ENCODE measurements at regions not wholly inside any gene's neighbourhood (a gene's known extent, or its start where the extent isn't known, plus 50 kb on each side); places are given as distances from the start of the nearest gene placed in this dataset.

DNA sequence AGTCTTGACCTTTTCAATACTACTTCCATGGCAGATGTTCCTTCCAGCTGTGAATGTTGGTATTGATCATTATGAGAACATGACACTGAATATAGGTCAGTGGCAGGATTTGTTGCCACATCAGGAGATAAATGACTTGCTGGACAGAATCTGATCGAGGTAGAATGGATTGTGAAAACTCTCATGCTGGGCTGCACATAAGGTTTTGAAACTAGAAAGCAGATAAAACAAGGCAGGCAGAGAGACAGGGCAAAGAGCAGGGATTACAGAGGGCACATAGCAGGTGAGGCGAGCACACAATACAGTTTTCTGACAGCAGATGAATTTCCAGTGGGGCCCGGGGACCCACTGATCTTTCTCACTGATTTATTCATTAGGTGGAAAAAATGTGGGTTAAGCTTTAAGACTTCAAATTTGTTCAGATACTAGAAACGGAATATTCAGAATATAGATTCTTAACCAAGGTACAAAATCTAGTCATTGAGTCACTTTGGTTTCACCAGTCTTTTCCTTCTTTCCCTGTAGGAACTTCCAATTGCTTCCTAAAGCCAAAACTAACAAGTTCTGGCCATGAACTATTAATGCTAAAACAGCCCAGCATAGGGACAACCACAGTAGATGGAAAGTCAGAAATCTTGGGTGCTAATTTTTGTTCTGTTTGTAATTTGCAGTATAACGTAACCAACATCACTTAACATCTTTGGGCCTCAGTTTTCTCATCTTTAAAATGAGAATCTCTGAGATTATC lies 296.0 kb upstream of the PTBP2 start:
- no peak overlapping the region for H3K9ac ChIP-seq (replicated peaks; ENCODE audit: extremely low read depth, insufficient read depth, low read length)
- no peaks in the 10 kb centered on the region for H3K27me3 ChIP-seq (ENCODE audit: control insufficient read depth in 2 of 2, insufficient read depth in 2 of 2, low read length in 2 of 2)
- TF ChIP-seq FOS (IDR thresholded peaks at IDR 0.05; ENCODE audit: borderline replicate concordance, insufficient read depth, low read length) (no peak), MYC (IDR thresholded peaks at IDR 0.05; ENCODE audit: low read depth, low read length) (no peak), JUN (IDR thresholded peaks at IDR 0.05; ENCODE audit: borderline replicate concordance, insufficient read depth, insufficient read length, low read depth) (no peak), EZH2 (IDR thresholded peaks at IDR 0.05; ENCODE audit: borderline replicate concordance, low read depth, low read length, severe bottlenecking) (no peak), POLR2A (IDR thresholded peaks at IDR 0.05; ENCODE audit: low read depth, low read length) (no peak), GATA2 (IDR thresholded peaks at IDR 0.05; ENCODE audit: insufficient read depth, insufficient read length, low read depth, low read length) (no peak), POLR2AphosphoS5 (IDR thresholded peaks at IDR 0.05; ENCODE audit: insufficient read depth, low read depth, low read length) (no peak)
- TF ChIP-seq, protein P1, sequence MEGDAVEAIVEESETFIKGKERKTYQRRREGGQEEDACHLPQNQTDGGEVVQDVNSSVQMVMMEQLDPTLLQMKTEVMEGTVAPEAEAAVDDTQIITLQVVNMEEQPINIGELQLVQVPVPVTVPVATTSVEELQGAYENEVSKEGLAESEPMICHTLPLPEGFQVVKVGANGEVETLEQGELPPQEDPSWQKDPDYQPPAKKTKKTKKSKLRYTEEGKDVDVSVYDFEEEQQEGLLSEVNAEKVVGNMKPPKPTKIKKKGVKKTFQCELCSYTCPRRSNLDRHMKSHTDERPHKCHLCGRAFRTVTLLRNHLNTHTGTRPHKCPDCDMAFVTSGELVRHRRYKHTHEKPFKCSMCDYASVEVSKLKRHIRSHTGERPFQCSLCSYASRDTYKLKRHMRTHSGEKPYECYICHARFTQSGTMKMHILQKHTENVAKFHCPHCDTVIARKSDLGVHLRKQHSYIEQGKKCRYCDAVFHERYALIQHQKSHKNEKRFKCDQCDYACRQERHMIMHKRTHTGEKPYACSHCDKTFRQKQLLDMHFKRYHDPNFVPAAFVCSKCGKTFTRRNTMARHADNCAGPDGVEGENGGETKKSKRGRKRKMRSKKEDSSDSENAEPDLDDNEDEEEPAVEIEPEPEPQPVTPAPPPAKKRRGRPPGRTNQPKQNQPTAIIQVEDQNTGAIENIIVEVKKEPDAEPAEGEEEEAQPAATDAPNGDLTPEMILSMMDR (IDR thresholded peaks at IDR 0.05; ENCODE audit: extremely low read depth in 1 of 2, insufficient read depth in 1 of 2, low read depth in 1 of 2, low read length in 2 of 2): no peak
- TF ChIP-seq, protein P2, sequence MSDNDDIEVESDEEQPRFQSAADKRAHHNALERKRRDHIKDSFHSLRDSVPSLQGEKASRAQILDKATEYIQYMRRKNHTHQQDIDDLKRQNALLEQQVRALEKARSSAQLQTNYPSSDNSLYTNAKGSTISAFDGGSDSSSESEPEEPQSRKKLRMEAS (IDR thresholded peaks at IDR 0.05; ENCODE audit: insufficient read depth, insufficient read length): no peak
- no peak for DNase-seq (ENCODE audit: low read depth, low spot score)
- no peaks in the 10 kb centered on the region for H3K9me1 ChIP-seq (replicated peaks; ENCODE audit: control insufficient read depth, extremely low read depth, insufficient read depth, low read length)
- H2AFZ ChIP-seq (ENCODE audit: low read depth, low read length): no peak overlapping the region
- H3K4me1 ChIP-seq (ENCODE audit: control insufficient read depth, extremely low read depth, insufficient read depth, low read length): no peaks in the 10 kb centered on the region
- no TSS peak for BruUV-seq (replicated peaks)
- H3K4me2 ChIP-seq (ENCODE audit: insufficient read depth, low read length): no peak overlapping the region
- dilution Hi-C loops (cut with MboI; ENCODE audit: extremely low pct_ligation_motif_present, low sequenced_read_pairs) (no loop called here), intact Hi-C loops (cut with micrococcal nuclease) (no loop called here)
- no peak for FAIRE-seq
- H3K27ac ChIP-seq (ENCODE audit: insufficient read depth, low read depth, low read length): no peak overlapping the region
- H3K4me3 ChIP-seq (replicated peaks in 1 of 3; ENCODE audit: insufficient read depth in 1 of 3, low read depth in 1 of 3, low read length in 3 of 3): no peak overlapping the region
- no peaks in the 10 kb centered on the region for H3K9me3 ChIP-seq (replicated peaks; ENCODE audit: control insufficient read depth, insufficient read depth, low read length)
- H4K20me1 ChIP-seq (replicated peaks; ENCODE audit: control insufficient read depth, extremely low read depth, insufficient read depth, low read length): no peaks in the 10 kb centered on the region
- no peaks in the 10 kb centered on the region for H3K79me2 ChIP-seq (ENCODE audit: control insufficient read depth, insufficient read depth, low read length)
- CTCF ChIA-PET: interaction anchor here (1.6 kb wide), 1 partner anchor 10 kb away, joined by 4 read pairs; no protein-coding TSS in a partner anchor
- POLR2A ChIA-PET: no interaction called here
- H3K36me3 ChIP-seq (ENCODE audit: control insufficient read depth in 2 of 2, extremely low read depth in 1 of 2, insufficient read depth in 2 of 2, low read length in 2 of 2): no peaks in the 10 kb centered on the region

Data from endothelial cell of umbilical vein (primary cell).